Stimulated activated effector memory CD8-positive, alpha-beta T cell treated with anti-CD3 and anti-CD28 coated beads, Interleukin-12 subunit alpha, Interleukin-12 subunit beta, amount 100 ng/mL, for 72 hours (primary cell): ENCODE measurements at regions not wholly inside any gene's neighbourhood (a gene's known extent, or its start where the extent isn't known, plus 50 kb on each side); places are given as distances from the start of the nearest gene placed in this dataset.

Source experiments
- ATAC-seq: fragments of 150-1000 bp; cut with Tn5 transposase; 2 replicates; pipeline ENCODE4 v1.10.0; 2021
- DNase-seq, 2 donors: peaks; one replicate each; pipeline ENCODE4 v3.0.0; 2021 to 2022; ENCODE audit warnings: low spot score in 2 of 2
- H3K27ac Mint-ChIP-seq: one replicate; pipeline ENCODE4 v1.8.0; 2022; ENCODE audit warnings: mild to moderate bottlenecking, mixed read lengths
- H3K36me3 Mint-ChIP-seq: one replicate; pipeline ENCODE4 v1.8.0; 2022; ENCODE audit warnings: mild to moderate bottlenecking, mixed read lengths
- H3K4me1 Mint-ChIP-seq: one replicate; pipeline ENCODE4 v1.8.0; 2022; ENCODE audit warnings: mixed read lengths
- H3K4me3 Mint-ChIP-seq: one replicate; pipeline ENCODE4 v1.8.0; 2022; ENCODE audit warnings: mild to moderate bottlenecking, mixed read lengths
- H3K9me3 Mint-ChIP-seq: one replicate; pipeline ENCODE4 v1.8.0; 2022; ENCODE audit warnings: mixed read lengths

DNA sequence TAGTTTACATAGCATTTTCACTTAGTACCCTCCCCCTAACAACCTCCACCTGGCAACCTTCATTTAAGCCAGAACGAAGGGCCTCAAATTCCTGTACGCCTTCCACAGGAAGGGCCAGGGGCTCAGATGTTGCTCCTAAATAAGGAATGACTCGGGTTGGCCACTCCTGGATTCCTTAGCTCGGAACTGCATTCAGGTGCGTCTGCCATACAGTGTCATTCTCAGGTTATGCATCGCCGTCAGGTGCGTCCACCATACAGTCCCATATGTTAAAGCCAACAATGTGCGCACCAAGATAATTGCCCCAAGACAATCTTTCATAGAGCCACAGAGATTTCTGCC lies 53.5 kb upstream of the USP3 start:
- Mint-ChIP-seq H3K4me1 (peaks cover 7% of the 10 kb centered on the region), H3K9me3 (no peaks in the 10 kb centered on the region), H3K4me3 (no peak overlapping the region), H3K27ac (no peak overlapping the region), H3K36me3 (no peaks in the 10 kb centered on the region)
- DNase-seq (no peak), ATAC-seq (no peak)

DNA sequence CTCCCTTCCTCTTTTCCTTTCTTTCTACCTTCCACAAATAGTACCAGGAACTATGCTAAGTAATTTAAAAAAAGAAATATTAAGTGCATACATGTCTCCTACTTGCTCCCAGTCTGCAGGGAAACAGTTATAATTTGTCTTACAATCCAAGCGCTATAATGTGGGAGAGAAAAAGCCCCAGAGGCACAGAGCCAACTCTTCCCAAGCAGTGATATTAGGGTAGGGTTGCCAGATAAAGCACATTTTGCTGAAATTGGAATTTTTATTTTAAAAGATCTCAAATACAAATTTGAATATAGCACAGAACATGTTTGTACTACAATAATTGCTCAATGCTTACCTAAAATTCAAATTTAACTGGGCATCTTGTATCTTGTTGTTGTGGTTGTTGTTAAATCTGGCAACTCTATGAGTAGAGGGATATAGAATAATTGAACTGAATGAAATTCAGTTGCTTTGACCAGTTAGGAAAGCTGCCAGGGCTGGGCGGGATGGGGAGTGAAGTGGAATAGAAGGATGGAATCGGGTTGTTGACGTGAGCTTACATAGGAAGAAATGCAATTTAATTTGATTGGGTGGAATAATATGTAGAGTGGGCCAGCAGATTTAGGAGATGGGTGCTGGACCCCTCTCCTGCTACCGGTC lies 52.6 kb upstream of the USP3 start:
- Mint-ChIP-seq H3K36me3 (no peaks in the 10 kb centered on the region), H3K9me3 (no peaks in the 10 kb centered on the region), H3K4me3 (no peak overlapping the region), H3K4me1 (no peaks in the 10 kb centered on the region), H3K27ac (no peak overlapping the region)
- DNase-seq: no peak
- ATAC-seq: no peak

DNA sequence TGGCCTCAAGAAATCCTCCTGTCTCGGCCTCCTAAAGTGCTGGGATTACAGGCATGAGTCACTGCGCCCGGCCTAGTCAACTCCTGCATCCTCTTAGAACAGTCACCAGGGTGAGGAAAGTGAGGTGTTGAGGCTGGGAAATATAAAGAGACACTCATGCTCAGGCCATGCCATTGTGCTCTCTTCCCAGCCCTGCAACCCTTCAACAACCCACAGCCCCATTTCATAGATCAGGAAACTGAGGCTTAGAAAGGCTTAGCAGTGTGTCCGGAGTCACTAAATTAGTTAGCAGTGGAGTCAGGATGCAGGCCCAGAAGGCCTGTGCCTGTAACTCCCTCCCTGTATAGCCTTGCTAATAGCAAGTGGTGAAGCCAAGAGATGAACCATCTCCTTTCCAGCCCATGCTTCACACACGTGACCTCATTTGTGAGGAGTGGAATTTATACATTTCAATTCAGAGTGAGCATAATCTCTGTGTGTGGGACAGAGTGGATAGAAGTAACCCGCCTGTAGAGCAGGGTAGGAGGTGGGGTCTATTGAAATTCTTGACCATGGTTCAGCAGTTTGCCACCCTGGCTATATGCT lies 51.7 kb upstream of the USP3 start:
- no peak for DNase-seq
- no peak for ATAC-seq
- Mint-ChIP-seq H3K9me3 (no peaks in the 10 kb centered on the region), H3K27ac (no peak overlapping the region), H3K4me3 (no peak overlapping the region), H3K4me1 (no peaks in the 10 kb centered on the region), H3K36me3 (no peaks in the 10 kb centered on the region)

DNA sequence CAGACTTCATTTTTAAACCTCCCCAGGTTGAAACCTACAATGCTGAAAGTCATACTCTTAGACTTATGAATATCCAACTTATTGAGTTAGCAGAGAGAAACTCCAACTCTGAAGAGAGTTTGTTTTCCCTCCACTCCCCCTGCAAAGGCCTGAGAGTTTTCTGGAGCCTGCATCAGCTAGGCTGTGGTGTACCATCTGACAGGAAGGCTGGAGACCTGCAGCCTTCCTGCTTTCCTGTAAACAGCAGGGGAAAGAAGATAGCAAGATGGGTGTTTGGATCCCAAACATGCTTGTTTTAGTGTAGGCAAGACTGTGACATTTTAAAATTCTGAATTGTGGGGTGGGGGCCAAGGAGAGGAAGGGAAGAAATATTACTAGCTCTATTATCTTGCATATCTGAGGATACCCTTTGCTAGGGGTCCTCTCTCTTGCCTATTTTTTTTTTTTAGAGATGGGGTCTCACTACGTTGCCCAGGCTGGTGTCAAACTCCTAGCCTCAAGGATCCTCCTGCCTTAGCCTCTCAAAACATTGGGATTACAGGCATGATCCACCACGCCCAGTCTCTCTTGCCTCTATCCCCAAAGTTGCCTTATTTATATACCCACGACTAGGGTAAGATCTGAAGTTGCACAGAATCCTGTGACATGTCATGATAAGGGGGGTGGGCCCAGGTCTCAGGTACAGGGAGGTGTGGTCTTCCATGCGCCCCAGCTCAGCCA lies 51.0 kb upstream of the USP3 start:
- H3K27ac Mint-ChIP-seq: no peak overlapping the region
- DNase-seq (no peak), ATAC-seq (no peak)
- no peak overlapping the region for H3K4me3 Mint-ChIP-seq
- H3K36me3 Mint-ChIP-seq: no peaks in the 10 kb centered on the region
- no peaks in the 10 kb centered on the region for H3K9me3 Mint-ChIP-seq
- no peaks in the 10 kb centered on the region for H3K4me1 Mint-ChIP-seq

DNA sequence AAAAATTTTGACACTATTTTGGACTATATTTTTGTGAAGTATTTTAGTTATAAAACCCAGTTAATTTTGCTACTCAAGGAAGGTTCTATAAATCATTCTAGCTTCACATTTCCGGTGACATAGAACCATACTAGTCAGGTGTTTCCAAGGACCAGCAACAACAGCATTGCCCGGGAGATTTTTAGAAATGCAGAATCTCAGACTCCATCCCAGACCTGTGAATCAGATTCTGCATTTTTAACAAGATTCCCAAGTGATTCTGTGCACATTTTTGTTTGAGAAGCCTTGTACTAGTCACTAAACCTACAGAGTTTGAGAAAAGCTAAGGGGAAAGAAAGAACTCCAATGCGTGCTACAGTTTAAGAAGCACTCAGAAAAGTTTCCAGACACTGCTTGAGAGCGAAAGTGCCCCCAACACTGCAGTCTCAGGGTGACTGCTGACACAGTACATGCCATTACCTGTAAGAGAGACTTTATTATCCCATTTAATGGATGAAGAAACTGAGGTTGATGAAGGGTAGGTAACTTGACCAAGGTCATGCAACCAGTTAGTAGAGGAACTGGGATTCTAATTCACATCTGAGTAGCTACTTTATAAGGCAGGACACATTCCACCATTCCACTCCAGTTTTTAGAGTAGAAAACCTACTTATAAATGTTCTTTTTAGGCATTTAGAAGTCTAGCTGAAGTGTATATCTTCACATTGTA lies 49.7 kb upstream of the USP3 start:
- no peak for ATAC-seq
- no peaks in the 10 kb centered on the region for H3K4me1 Mint-ChIP-seq

More for the DNA sequence above, 49.7 kb upstream of the USP3 start:
- H3K4me3 Mint-ChIP-seq: no peak overlapping the region
- DNase-seq: no peak
- no peaks in the 10 kb centered on the region for H3K36me3 Mint-ChIP-seq
- no peaks in the 10 kb centered on the region for H3K9me3 Mint-ChIP-seq
- H3K27ac Mint-ChIP-seq: no peak overlapping the region
